HG02938 (cell line): ENCODE measurements at regions not wholly inside any gene's neighbourhood (a gene's known extent, or its start where the extent isn't known, plus 50 kb on each side); places are given as distances from the start of the nearest gene placed in this dataset.
"Not testable (repeated sequence)": the region's sequence is repeated elsewhere in the genome, so short reads cannot be mapped to it uniquely, and the experiment has no call there.

ENCODE experiments used
- ATAC-seq: cut with Tn5 transposase; IDR thresholded peaks from one replicate; pipeline ENCODE4 v1.9.1; 2021; ENCODE audit warnings: mild to moderate bottlenecking, moderate library complexity; ENCODE audit not compliant: unreplicated experiment

DNA sequence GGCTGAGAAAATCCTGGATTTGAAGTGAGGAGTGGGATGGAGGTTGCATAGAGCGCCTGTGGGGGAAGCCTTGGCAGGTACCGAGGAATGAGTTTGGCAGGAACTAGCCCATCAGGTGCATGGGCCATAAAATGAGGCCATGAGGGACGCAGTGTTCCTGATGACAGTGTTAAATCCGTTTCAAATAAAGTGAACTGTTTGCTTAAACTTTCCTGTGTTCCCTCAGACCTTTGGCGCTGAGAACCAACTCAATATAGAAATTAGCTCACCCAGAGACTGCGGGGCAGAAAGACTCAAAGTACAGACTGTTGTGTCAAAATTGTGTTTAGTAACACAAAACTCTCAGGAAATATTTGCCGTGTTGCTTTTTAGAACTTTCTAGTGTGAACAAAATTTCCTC, 250.0 kb upstream of the NR3C2 start:
- no peak for ATAC-seq

DNA sequence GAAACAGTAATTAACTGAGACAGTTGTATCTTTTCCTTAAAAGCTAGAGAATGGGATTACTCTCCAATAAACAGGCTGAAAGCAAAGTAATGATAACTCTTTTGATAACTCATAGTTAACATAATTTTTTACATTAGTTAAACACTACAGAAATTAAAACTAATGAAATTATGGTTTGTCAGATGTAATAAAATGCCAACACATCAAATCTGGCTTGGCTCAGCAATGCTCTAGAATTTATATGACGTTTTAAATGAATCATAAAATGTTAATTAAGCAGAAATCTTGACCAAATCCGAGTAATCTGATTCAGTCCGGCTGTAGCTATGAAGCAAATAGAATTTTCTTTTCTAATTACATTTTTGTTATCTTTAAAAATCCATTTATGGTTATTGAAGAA, 244.2 kb upstream of the NR3C2 start:
- ATAC-seq: no peak

DNA sequence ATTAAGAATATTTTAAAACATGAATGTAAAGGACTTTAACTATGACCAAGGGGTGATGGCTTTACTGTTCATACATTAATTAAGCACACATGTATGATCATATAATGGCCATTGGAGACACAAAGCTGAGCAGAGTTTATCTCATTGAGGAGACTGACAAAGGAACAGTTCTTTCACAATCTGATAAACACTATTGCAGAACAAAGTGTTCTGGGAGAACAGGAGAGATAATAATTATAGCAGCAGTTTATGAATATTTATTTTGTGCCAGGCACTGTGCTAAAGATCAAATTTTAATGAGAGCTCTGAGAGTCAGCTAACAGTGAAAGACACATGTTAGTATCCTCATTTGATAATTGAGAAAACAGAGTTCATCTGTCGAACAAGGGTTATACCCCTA, 242.4 kb upstream of the NR3C2 start:
- no peak for ATAC-seq

DNA sequence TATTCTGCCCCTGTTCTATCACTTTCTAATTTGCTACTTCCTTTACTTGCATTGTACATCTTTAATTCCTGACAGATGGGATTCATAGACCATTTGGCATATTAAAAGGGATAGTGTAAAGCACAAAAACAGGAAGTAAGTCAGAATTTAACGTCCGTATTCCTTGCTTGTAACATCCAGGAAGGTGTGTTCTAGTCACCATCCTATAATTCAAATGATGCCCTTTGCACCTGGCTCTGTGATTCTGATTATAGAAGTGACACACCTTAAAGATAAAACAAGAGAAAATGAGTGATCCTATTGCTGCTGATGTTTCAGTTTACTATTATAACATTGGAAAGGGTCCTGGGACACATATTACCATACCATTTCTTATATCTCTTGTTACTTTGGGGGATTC, 238.7 kb upstream of the NR3C2 start:
- ATAC-seq: no peak

GRCh38 chr4:148676344-148676743, 234.1 kb upstream of the NR3C2 start:
- ATAC-seq: no peak

DNA sequence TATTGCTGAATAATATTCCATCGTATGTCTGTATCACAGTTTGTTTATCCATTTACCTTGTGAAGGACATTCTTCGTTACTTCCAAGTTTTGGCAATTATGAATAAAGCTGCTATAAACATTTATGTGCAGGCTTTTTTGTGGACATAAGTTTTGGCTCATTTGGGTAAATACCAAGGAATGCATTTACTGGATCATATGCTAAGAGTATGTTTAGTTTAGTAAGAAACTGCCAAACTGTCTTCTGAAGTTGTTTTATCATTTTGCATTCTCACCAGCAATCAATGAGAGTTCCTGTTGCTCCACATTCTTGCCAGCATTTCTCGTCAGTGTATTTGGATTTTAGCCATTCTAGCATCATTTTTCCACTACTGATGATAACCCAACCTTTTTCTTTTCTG, 232.7 kb upstream of the NR3C2 start:
- ATAC-seq: no peak

GRCh38 chr4:148664636-148665035, 222.4 kb upstream of the NR3C2 start:
- no peak for ATAC-seq

- no peak for ATAC-seq
Measured at GRCh38 chr4:148654131-148654530, 211.9 kb upstream of the NR3C2 start.

DNA sequence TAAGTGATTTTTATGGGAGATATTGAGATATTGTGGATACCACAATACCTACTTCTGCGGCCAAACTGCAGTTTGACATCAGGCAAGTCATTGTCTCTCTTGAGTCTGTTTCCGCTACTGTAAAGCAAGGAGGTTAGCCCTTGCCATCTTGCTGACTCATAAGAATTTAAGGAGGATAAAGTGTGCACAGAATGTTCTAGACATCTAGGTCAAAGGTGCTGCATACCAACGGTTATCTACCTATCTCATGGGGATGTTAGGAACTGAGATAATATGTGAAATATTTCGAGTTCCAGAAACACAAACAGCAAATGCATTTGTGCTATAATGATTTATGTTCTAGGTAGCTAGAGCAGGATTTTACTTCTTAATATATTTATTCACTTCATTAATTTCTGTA, 211.5 kb upstream of the NR3C2 start:
- no peak for ATAC-seq

- no peak for ATAC-seq
Measured at GRCh38 chr4:148651991-148652390, 209.8 kb upstream of the NR3C2 start.

DNA sequence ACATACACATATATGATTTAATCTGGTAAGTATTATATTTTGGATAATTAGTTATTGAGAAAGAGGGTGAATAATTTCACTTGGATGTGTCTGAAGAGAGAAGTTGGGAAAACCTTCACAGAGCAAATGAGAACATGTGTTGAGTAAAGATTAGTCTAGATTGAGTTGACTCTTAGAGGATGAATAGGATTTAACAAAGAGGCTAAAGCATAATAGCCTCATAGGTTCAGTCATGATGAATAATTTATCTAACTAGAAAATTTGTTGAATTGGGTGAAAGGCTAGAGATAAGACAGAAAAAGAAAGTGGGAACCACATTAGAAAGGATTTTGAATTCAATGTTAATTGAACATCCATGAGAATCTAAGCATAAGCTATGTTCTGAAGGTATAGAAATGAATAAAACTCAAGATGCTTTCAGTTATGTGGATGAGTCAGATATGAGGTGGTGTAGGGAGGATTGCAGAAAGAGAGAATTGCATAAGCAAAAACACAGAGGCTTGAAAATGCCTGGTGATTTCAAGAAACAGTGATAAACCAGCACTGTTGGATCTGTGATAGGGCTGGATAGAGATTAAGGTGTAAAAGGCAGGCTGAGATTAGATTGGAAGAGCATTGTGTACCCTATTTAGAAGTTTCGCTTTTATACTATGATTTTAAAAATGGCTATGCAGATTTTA, 207.6 kb upstream of the NR3C2 start:
- ATAC-seq: no peak

DNA sequence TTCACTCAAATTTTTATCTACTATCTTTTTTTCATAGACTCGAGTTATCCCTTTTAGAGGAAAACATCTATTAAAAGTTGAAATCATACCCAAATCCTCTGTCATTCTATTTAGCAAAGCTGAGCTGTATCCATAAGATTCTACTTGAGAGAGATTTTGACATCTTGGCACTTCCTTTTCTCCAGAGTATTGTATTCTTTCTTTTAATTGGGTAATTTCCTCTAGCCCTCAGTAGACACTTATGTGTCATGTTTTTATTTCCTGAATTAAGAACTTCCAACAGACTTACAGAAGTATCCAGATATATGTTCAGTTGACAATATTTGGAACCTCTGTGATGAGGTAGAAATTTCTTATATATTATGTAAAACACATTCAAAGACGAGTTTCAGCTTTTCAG, 201.6 kb upstream of the NR3C2 start:
- ATAC-seq: no peak

GRCh38 chr4:148642907-148643306, 200.7 kb upstream of the NR3C2 start:
- no peak for ATAC-seq

DNA sequence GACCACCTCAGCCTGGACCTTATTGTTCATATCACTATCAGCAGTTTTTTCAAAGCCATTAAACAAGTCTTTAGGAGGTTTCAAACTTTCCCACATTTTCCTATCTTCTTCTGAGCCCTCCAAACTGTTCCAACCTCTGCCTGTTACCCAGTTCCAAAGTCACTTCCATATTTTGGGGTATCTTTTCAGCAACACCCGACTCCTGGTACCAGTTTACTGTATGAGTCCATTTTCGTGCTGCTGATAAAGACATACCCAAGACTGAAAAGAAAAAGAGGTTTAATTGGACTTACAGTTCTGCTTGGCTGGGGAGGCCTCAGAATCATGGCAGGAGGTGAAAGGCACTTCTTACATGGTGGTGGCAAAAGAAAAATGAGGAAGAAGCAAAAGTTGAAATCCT, 195.9 kb upstream of the NR3C2 start:
- ATAC-seq: not testable (repeated sequence)

- not testable (repeated sequence) for ATAC-seq
Measured at GRCh38 chr4:148637453-148637852, 195.2 kb upstream of the NR3C2 start.

GRCh38 chr4:148634476-148634875, 192.3 kb upstream of the NR3C2 start:
- ATAC-seq: no peak

DNA sequence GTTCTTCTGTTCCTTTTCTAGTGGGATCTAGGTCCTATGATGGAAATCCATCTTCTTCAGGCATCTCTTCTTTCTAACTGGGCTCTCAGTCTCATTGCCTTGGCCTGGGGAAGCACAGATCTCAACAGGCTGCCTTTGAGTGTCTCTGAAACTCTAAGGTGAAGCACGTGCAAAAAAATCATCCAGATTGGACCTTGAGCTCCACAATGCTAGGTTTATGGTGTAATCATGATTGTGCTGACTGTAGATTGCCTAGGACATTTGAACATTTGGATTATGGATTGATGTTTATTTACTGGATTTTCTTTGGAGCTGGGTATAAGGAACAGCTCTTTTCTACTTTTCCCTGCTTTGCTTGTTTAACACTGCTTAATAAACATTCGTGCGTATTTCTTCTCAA, 191.5 kb upstream of the NR3C2 start:
- ATAC-seq: no peak

DNA sequence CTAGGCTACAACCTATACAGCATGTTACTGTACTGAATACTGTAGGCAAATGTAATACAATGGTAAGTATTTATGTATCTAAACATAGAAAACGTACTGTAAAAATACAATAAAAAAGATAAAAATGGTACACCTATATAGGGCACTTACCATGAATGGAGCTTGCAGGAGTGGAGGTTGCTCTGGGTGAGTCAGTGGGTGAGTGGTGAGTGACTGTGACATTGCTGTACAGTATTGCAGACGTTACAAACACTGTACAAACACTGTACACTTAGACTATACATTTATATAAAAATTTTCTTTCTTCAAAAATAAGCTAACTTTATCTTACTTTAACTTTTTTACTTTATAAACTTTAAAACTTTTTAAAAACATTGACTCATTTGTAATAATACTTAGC, 190.3 kb upstream of the NR3C2 start:
- no peak for ATAC-seq

DNA sequence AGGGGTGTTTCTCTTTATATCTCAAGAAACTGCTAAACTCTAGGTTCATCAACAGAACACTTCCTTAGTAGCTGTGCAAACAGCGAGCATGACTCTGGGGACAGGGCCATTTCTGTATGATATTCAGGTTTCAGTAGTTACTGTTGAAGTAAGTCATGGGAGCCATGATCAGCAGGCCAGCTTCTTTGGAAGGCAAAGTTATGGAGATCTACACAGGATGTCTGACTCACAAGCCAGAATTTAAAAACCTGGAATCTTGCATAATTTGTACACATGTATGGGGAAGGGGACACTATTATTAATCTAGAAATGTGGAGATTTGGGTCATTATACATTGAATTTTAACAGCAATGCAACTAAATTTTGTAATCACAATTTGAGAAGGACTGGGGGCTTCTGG, 187.8 kb upstream of the NR3C2 start:
- no peak for ATAC-seq

GRCh38 chr4:148618856-148619255, 176.6 kb upstream of the NR3C2 start:
- ATAC-seq: no peak

DNA sequence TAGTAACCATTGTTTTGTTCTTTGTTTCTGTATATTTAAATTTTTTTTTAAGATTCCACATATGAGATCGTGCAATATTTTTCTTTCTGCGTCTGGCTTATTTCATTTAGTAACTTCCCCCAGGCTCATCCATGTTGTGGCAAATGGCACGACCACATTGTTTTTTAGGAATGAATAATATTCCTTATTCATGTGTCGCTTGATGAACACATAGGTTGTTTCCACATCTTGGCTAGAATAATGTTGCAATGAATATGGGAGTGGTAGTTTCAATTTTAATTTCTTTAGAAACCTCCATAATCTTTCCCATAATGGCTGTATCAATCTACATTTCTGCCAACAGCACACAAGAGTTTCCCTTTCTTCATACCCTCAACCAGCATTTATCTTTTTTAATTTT, 166.8 kb upstream of the NR3C2 start:
- no peak for ATAC-seq

DNA sequence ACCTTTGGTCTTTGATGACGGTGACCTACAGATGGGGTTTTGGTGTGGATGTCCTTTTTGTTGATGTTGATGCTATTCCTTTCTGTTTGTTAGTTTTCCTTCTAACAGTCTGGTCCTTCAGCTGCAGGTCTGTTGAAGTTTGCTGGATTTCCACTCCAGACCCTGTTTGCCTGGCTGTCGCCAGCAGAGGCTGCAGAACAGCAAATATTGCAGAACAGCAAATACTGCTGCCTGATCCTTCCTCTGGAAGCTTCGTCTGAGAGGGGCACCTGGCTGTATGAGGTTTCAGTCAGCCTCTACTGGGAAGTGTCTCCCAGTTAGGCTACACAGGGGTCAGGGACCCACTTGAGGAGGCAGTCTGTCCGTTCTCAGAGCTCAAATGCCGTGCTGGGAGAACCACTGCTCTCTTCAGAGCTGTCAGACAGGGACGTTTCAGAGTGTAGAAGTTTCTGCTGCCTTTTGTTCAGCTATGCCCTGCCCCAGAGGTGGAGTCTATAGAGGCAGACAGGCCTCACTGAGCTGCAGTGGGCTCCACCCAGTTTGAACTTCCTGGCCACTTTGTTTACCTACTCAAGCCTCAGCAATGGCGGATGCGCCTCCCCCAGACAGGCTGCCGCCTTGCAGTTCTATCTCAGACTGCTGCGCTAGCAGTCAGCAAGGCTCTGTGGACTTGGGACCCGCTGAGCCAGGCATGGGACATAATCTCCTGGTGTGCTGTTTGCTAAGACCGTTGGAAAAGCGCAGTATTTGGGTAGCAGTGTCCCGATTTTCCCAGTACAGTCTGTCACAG, 156.4 kb upstream of the NR3C2 start:
- not testable (repeated sequence) for ATAC-seq

DNA sequence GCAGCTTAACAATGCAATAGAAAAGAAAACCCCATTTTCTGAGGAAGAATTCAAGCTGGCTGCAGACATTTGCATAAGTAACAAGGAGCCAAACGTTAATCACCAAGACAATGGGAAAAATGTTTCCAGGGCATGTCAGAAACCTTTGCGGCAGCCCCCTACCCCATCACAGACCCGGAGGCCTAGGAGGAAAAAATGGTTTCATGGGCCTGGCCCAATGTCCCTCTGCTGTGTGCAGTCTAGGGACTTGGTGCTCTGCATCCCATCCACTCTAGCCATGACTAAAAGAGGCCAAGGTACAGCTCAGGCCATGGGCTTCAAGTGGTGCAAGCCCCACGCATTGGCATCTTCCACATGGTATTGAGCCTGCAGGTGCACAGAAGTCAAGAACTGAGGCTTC, 147.0 kb upstream of the NR3C2 start:
- ATAC-seq: no peak
